Glomerular endothelial cell (primary cell): ENCODE measurements at regions not wholly inside any gene's neighbourhood (a gene's known extent, or its start where the extent isn't known, plus 50 kb on each side); places are given as distances from the start of the nearest gene placed in this dataset.

ENCODE experiments used
- DNase-seq: peaks from one replicate; pipeline ENCODE4 v3.0.0-alpha.2; 2011; ENCODE audit warnings: low read depth, low spot score; ENCODE audit errors: extremely low read depth

- DNase-seq: no peak
These were observed 162.6 kb downstream of the SERPINI1 start for GRCh38 chr3:167898091-167898490.

GRCh38 chr3:167895684-167896083 is 160.2 kb downstream of the SERPINI1 start:
- DNase-seq: no peak

- DNase-seq: no peak
These were observed 159.7 kb downstream of the SERPINI1 start for GRCh38 chr3:167895178-167895577.

GRCh38 chr3:167892205-167892604 is 156.7 kb downstream of the SERPINI1 start:
- DNase-seq: no peak

GRCh38 chr3:167887096-167887495 is 151.6 kb downstream of the SERPINI1 start:
- DNase-seq: no peak

GRCh38 chr3:167886690-167887089 is 151.2 kb downstream of the SERPINI1 start:
- DNase-seq: no peak

GRCh38 chr3:167885277-167885676 is 149.8 kb downstream of the SERPINI1 start:
- DNase-seq: no peak

- DNase-seq: no peak
These were observed 149.0 kb downstream of the SERPINI1 start for GRCh38 chr3:167884481-167884880.

- no peak for DNase-seq
These were observed 147.9 kb downstream of the SERPINI1 start for GRCh38 chr3:167883452-167883851.

- peak; percentile 25 for DNase-seq
These were observed 146.6 kb downstream of the SERPINI1 start for GRCh38 chr3:167882057-167882667.

GRCh38 chr3:167880183-167880582 is 144.7 kb downstream of the SERPINI1 start:
- no peak for DNase-seq

- peak; percentile 7 for DNase-seq
These were observed 141.2 kb downstream of the SERPINI1 start for GRCh38 chr3:167876620-167877281.
